HCT116 (cell line): ENCODE measurements at regions not wholly inside any gene's neighbourhood (a gene's known extent, or its start where the extent isn't known, plus 50 kb on each side); places are given as distances from the start of the nearest gene placed in this dataset.

Experiments
- ATAC-seq: fragments of 200-7000 bp; cut with Tn5 transposase; 2 replicates; pipeline ENCODE4 v1.9.1; 2020; ENCODE audit warnings: mild to moderate bottlenecking, moderate library complexity
- BruUV-seq: library from RNA; stranded (reverse); fragments of 400-500 nt; replicated peaks from 2 replicates; lab custom pipeline; 2021; lab: Mats Ljungman, UMichigan
- CTCF ChIA-PET: fragments of 300-600 bp; sonication (Branson Sonifier 250); formaldehyde crosslinking; loops from one replicate; lab custom pipeline; 2021; ENCODE audit warnings: antibody characterized with exemption; lab: Charles Lee
- POLR2A ChIA-PET: fragments of 300-600, 350-600 bp; sonication (Branson Sonifier 250); formaldehyde crosslinking; loops from one replicate; lab custom pipeline; 2021; ENCODE audit warnings: antibody characterized with exemption; lab: Charles Lee
- RAD21 ChIA-PET, 2 experiments: fragments of 300-600 bp; sonication (Branson Sonifier 250); formaldehyde crosslinking; loops; one replicate each; lab custom pipeline; 2023; ENCODE audit warnings: low total read pairs in 2 of 2; ENCODE audit not compliant: uncharacterized antibody in 2 of 2, unreplicated experiment in 2 of 2, low non-redundant PET in 1 of 2; lab: Charles Lee
- DNase-seq: peaks from one replicate; pipeline ENCODE4 v3.0.0-alpha.2; 2010; ENCODE audit warnings: low read depth, low spot score
- H2AFZ ChIP-seq: fragments of 200-600 bp; shearing (Covaris generic), sonication (generic); 2 replicates; pipeline ENCODE4 v1.6.1; 2017; ENCODE audit warnings: low read depth, mixed run types, mixed read lengths, antibody characterized with exemption, low read length; ENCODE audit not compliant: poor library complexity, severe bottlenecking
- H3K27ac ChIP-seq: 2 replicates; pipeline ENCODE4 v1.5.1; 2012; ENCODE audit warnings: low read depth, low read length
- H3K27me3 ChIP-seq: fragments of 200-600 bp; sonication (generic); 2 replicates; pipeline ENCODE4 v1.6.1; 2016; ENCODE audit warnings: mixed run types, low read length, mixed read lengths; ENCODE audit not compliant: insufficient read depth
- H3K36me3 ChIP-seq, 2 experiments: fragments of 200-500 bp in 1 of 2; fragments of 200-600 bp in 1 of 2; sonication (Bioruptor generic) in 1 of 2; sonication (generic) in 1 of 2; 2 replicates each; pipeline versions ENCODE4 v1.5.1 to v1.6.1; 2014 to 2016; ENCODE audit warnings: low read length in 2 of 2, inconsistent platforms in 1 of 2, mixed read lengths in 1 of 2, mixed run types in 1 of 2; ENCODE audit not compliant: insufficient read depth in 2 of 2, control insufficient read depth in 1 of 2
- H3K4me1 ChIP-seq, 2 experiments: fragments of 200-600 bp in 1 of 2; sonication (generic) in 1 of 2; 2 replicates each; pipeline versions ENCODE4 v1.5.1 to v1.6.1; 2012 to 2017; ENCODE audit warnings: low read length in 2 of 2, inconsistent platforms in 1 of 2, mild to moderate bottlenecking in 1 of 2, mixed read lengths in 1 of 2, mixed run types in 1 of 2, moderate library complexity in 1 of 2; ENCODE audit not compliant: insufficient read depth in 2 of 2, control insufficient read depth in 1 of 2
- H3K4me2 ChIP-seq: fragments of 200-600 bp; sonication (generic); 2 replicates; pipeline ENCODE4 v1.6.1; 2017; ENCODE audit warnings: mixed run types, low read length, mixed read lengths
- H3K4me3 ChIP-seq, 2 experiments: fragments of 200-600 bp in 1 of 2; sonication (generic) in 1 of 2; replicated peaks in 1 of 2; 2 replicates each; pipeline ENCODE4 v1.5.1; 2011 to 2016; ENCODE audit warnings: low read length in 2 of 2, control low read depth in 1 of 2, low read depth in 1 of 2, mild to moderate bottlenecking in 1 of 2, mixed read lengths in 1 of 2, mixed run types in 1 of 2
- H3K79me2 ChIP-seq: fragments of 200-600 bp; sonication (generic); 2 replicates; pipeline ENCODE4 v1.6.1; 2017; ENCODE audit warnings: mild to moderate bottlenecking, mixed run types, low read length, moderate library complexity, mixed read lengths; ENCODE audit not compliant: insufficient read depth
- H3K9ac ChIP-seq: fragments of 200-600 bp; sonication (generic); 2 replicates; pipeline ENCODE4 v1.6.1; 2016; ENCODE audit warnings: low read length, mixed read lengths
- H3K9me2 ChIP-seq: fragments of 200-600 bp; sonication (generic), shearing (Covaris generic); 2 replicates; pipeline ENCODE4 v1.6.1; 2017; ENCODE audit warnings: mixed run types, mild to moderate bottlenecking, moderate library complexity; ENCODE audit not compliant: insufficient read depth
- H3K9me3 ChIP-seq, 2 experiments: fragments of 200-500 bp in 1 of 2; fragments of 200-600 bp in 1 of 2; sonication (Bioruptor generic) in 1 of 2; sonication (generic) in 1 of 2; 2 replicates each; pipeline ENCODE4 v1.6.1; 2014 to 2017; ENCODE audit warnings: low read length in 2 of 2, mixed read lengths in 2 of 2, inconsistent platforms in 1 of 2, low read depth in 1 of 2, mild to moderate bottlenecking in 1 of 2, mixed run types in 1 of 2, moderate library complexity in 1 of 2; ENCODE audit not compliant: control insufficient read depth in 1 of 2, insufficient read depth in 1 of 2
- H4K20me1 ChIP-seq: fragments of 200-600 bp; sonication (generic), shearing (Covaris generic); 2 replicates; pipeline ENCODE4 v1.6.1; 2017; ENCODE audit warnings: mixed run types, mild to moderate bottlenecking, moderate library complexity; ENCODE audit not compliant: insufficient read depth
- ATF3 ChIP-seq: IDR thresholded peaks from 2 replicates; pipeline ENCODE4 v1.6.1; 2012
- CBX3 ChIP-seq: IDR thresholded peaks from 2 replicates; pipeline ENCODE4 v1.6.1; 2012; ENCODE audit warnings: low read depth
- CEBPB ChIP-seq: IDR thresholded peaks from 2 replicates; pipeline ENCODE4 v1.6.1; 2012; ENCODE audit warnings: low read depth
- CTCF ChIP-seq, 3 experiments: fragments of 200-600 bp in 1 of 3; sonication (generic) in 1 of 3; IDR thresholded peaks in 2 of 3; conservative IDR thresholded peaks in 1 of 3; 2 replicates each; pipeline ENCODE4 v1.5.1; 2012 to 2017; ENCODE audit warnings: low read depth in 2 of 3, low read length in 2 of 3, antibody characterized with exemption in 1 of 3, borderline replicate concordance in 1 of 3, control low read depth in 1 of 3, mild to moderate bottlenecking in 1 of 3, mixed read lengths in 1 of 3, mixed run types in 1 of 3, moderate library complexity in 1 of 3; ENCODE audit not compliant: insufficient read depth in 1 of 3
- EGR1 ChIP-seq: IDR thresholded peaks from 2 replicates; pipeline ENCODE4 v1.6.1; 2012; ENCODE audit warnings: low read depth
- EZH2 ChIP-seq: fragments of 200-600 bp; sonication (generic); IDR thresholded peaks from 2 replicates; pipeline ENCODE4 v1.6.1; 2017; ENCODE audit warnings: antibody characterized with exemption, mixed run types
- JUND ChIP-seq: IDR thresholded peaks from 2 replicates; pipeline ENCODE4 v1.6.1; 2012
- MAX ChIP-seq: IDR thresholded peaks from 2 replicates; pipeline ENCODE4 v1.6.1; 2012
- RAD21 ChIP-seq: IDR thresholded peaks from 2 replicates; pipeline ENCODE4 v1.6.1; 2012; ENCODE audit warnings: low read depth, mild to moderate bottlenecking
- REST ChIP-seq: IDR thresholded peaks from 2 replicates; pipeline ENCODE4 v1.6.1; 2012; ENCODE audit warnings: low read depth
- TCF7L2 ChIP-seq: IDR thresholded peaks from 2 replicates; pipeline ENCODE4 v1.7.0; 2011; ENCODE audit warnings: borderline replicate concordance, inconsistent platforms; ENCODE audit not compliant: insufficient read depth, insufficient read length; ENCODE audit errors: extremely low read depth
- ZFX ChIP-seq: fragments of 450-650 bp; IDR thresholded peaks from 2 replicates; pipeline ENCODE4 v1.6.1; 2017
- intact Hi-C: fragments of 100-400 bp; cut with micrococcal nuclease; formaldehyde crosslinking; loops from 2 replicates; pipeline ENCODE4 v1.10.0; 2022

GRCh38 chr4:104964410-104965175, 182.1 kb upstream of the TET2 start (continued):
- TF ChIP-seq CTCF (IDR thresholded peaks at IDR 0.05 in 2 of 3, conservative IDR thresholded peaks at IDR 0.05 in 1 of 3; ENCODE audit: borderline replicate concordance in 1 of 3, insufficient read depth in 1 of 3, low read depth in 2 of 3, low read length in 2 of 3): no peak
- TF ChIP-seq EZH2: no peak
- no peak for TF ChIP-seq ATF3
- TF ChIP-seq EGR1: no peak
- TF ChIP-seq REST: no peak

GRCh38 chr4:104966349-104967033, 180.2 kb upstream of the TET2 start:
- peaks cover 0 to 4% of the 10 kb centered on the region in 2 experiments; a peak in 1 of 4 replicates for H3K4me1 ChIP-seq
- no peak overlapping the region for H3K4me3 ChIP-seq
- H2AFZ ChIP-seq: peak overlapping the region; percentile 12
- H3K27me3 ChIP-seq: no peaks in the 10 kb centered on the region
- ATAC-seq: no peak
- no peak for DNase-seq
- H3K9ac ChIP-seq: no peak overlapping the region
- ChIA-PET RAD21 (no interaction called here), POLR2A (no interaction called here), CTCF (no interaction called here)
- intact Hi-C loops: no loop called here
- H3K36me3 ChIP-seq: no peaks in the 10 kb centered on the region
- H3K9me2 ChIP-seq: no peaks in the 10 kb centered on the region
- H3K9me3 ChIP-seq: no peaks in the 10 kb centered on the region
- H4K20me1 ChIP-seq: no peaks in the 10 kb centered on the region
- H3K4me2 ChIP-seq: no peak overlapping the region
- TF ChIP-seq MAX (no peak), ZFX (no peak), EGR1 (no peak), CEBPB (no peak), CTCF (IDR thresholded peaks at IDR 0.05 in 2 of 3, conservative IDR thresholded peaks at IDR 0.05 in 1 of 3; ENCODE audit: borderline replicate concordance in 1 of 3, insufficient read depth in 1 of 3, low read depth in 2 of 3, low read length in 2 of 3) (no peak), JUND (no peak), ATF3 (no peak), TCF7L2 (no peak), RAD21 (no peak), CBX3 (no peak)
- no TSS peak for BruUV-seq
- no peak overlapping the region for H3K27ac ChIP-seq
- H3K79me2 ChIP-seq: no peaks in the 10 kb centered on the region
